ENCODE measurements at regions not wholly inside any gene's neighbourhood (a gene's known extent, or its start where the extent isn't known, plus 50 kb on each side); places are given as distances from the start of the nearest gene placed in this dataset.

DNA sequence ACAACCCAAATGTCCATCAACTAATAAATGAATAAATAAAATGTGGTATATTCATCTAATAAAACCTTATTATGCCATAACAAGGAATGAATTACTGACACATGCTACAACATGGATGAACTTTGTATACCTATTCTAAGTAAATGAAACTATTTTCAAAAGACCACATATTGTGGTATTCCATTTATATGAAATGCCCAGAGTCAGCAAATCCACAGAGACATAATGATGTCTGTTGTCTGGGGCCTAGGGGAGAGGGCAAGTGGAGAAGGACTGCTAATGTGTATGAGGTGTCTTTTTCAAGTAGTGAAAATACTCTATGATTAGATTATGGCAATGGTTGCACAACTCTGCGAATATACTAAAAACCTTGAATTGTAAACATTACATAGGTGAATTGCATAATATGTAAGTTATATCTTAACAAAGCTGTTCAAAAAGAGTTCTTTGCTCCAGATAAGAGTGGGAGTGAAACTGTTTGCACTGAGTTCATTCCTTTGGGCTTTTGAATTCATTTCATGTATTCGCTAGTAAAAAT lies 464.2 kb downstream of the NUF2 start:
- no peak for DNase-seq (ENCODE audit: insufficient read length, low spot score)
- no peak for FAIRE-seq

DNA sequence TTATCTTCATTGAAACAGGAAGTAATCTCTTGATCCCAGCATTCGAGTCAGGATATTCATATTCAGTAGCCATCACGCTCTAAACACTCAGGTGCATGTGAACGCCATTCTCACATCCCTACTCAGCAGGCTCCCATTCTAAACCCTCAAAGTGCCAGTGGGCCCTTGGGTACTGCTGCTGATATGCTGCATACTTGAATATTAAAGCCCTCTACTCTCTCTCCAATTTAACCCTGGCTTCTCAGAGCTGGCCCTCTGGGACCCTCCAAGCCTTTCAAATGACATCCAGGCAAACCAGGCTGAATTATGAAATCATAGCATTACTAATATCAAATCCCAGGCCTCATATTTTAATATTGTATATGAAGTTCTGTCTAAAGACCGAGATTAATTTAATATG lies 468.2 kb downstream of the NUF2 start:
- no peak for FAIRE-seq

DNA sequence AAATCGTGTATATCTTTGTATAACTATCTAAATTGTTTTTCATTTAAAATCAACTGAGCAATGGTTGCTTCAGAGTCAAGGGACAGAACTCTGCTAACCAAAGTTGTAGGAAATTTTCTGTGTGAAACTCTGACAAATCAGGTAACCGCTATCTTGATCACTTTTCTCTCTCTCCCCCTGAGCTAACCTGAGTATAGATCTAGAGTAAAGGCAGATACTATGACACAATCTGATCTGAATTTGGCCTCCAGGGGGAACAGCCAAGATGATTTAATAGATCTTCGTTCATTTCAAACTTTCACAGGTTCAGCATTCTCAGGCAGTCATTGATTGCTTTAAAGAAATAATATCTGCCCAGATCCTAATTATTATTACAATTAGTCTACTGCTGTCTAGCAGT lies 472.8 kb downstream of the NUF2 start:
- FAIRE-seq, result no peak
- no peak for DNase-seq (ENCODE audit: insufficient read length, low spot score)

More for the DNA sequence above, 468.2 kb downstream of the NUF2 start:
- no peak for DNase-seq (ENCODE audit: insufficient read length, low spot score)

- DNase-seq (ENCODE audit: insufficient read length, low spot score) (no peak), FAIRE-seq (no peak)
These were observed 474.7 kb downstream of the NUF2 start for GRCh38 chr1:163796394-163796821.

DNA sequence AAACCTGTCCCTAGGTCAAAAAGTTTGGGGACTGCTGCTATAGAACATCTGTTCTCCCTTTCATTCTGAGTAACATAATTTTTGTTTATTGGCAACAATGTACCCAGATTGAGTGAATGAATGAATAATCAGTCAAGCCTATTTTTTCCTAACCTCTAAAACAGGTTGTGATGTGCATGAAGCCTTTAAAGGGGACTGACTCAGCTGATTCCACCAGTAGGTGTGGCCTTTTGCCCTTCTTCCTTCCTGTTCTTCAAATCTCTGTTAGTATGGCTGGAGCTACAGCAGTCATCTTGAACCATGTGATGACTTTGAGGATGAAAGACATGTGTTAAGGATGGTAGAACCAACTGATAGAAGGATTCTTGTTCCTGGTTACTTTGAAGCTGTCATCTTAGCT lies 476.1 kb downstream of the NUF2 start:
- FAIRE-seq, result no peak
- no peak for DNase-seq (ENCODE audit: insufficient read length, low spot score)

GRCh38 chr1:163799190-163799805 lies 477.5 kb downstream of the NUF2 start:
- DNase-seq (ENCODE audit: insufficient read length, low spot score) (no peak), FAIRE-seq (no peak)

- DNase-seq (ENCODE audit: insufficient read length, low spot score) (no peak), FAIRE-seq (no peak)
These were observed 485.7 kb downstream of the NUF2 start for GRCh38 chr1:163807331-163808049.

DNA sequence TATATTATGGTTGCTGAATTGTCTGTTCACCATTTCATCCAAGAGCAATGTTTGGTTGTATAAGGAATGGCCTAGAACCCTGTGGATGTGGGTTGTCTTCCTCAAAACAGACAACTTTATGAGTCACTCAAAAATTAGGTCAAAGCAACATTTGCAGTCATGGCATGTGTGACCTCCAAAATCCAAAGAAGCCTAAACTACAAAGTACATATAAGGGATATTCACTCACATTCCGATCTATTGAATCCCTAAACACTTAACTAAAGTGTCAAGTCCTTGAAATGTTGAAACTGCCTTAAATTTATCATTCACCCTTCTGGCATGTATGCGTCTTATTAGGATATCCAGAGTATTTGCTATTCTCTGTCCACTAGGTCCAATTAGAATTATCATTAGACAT lies 491.5 kb downstream of the NUF2 start:
- FAIRE-seq (no peak), DNase-seq (ENCODE audit: insufficient read length, low spot score) (no peak)

GRCh38 chr1:163820226-163820625 lies 498.5 kb downstream of the NUF2 start:
- no peak for FAIRE-seq
- no peak for DNase-seq (ENCODE audit: insufficient read length, low spot score)

DNA sequence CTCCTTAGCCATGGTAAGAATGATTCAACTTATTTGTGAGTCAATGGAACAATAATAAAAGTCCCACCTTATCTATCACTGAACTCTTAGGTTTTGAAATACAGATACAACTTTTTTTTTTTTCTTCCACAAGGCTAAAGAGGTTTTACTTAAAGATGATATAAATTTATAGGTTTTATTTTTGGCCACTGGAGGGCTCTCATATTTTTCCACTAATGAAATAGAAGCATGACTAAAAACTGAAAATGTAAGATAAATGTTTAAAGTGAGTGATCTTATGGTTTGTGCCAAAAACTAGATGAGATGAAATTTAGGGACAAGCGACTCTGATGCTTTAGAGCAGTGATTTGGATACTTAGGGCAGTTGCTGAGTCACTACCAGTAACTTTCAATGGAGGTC lies 499.0 kb downstream of the NUF2 start:
- DNase-seq (ENCODE audit: insufficient read length, low spot score), result no peak

GRCh38 chr1:163821679-163822078 lies 499.9 kb downstream of the NUF2 start:
- FAIRE-seq (no peak), DNase-seq (ENCODE audit: insufficient read length, low spot score) (no peak)

More for the DNA sequence above, 499.0 kb downstream of the NUF2 start:
- no peak for FAIRE-seq

DNA sequence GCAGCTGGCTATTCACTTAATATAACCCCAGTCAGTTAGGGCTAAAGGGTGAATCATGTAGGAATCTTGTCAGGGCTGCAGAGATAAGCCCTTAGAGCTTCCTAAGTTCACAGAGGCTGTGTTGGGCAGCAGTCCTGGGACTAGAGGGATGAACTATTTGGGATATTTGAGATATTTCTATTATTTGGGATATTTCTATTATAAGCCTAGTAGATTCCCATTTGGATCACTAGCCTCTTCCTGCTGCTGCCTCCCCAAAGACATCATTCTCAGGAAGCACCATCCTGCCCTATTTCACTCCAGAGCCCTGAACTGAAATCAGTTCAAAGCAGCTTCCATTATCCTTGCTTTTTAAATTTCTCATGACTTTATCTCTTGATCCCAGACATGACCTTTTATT lies 501.3 kb downstream of the NUF2 start:
- FAIRE-seq (no peak), DNase-seq (ENCODE audit: insufficient read length, low spot score) (no peak)

DNA sequence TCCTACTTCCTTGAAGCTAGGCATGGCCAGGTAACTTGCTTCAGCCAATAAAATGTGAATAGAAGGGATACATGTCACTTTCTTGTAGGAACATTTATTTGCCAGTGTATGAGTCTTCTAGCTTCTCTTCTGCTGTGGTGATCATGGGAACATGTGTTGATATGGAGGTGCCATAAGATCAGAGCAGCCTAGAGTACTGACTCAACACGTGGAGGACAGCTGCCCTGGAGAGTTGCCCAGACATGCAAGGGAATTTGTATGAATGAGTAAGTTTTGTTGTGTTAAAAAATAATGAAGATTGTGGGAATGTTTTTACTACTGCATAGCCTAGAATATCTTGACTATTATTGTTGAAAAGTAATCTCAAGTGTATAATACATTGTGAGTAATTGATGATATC lies 502.3 kb downstream of the NUF2 start:
- FAIRE-seq (no peak), DNase-seq (ENCODE audit: insufficient read length, low spot score) (no peak)

DNA sequence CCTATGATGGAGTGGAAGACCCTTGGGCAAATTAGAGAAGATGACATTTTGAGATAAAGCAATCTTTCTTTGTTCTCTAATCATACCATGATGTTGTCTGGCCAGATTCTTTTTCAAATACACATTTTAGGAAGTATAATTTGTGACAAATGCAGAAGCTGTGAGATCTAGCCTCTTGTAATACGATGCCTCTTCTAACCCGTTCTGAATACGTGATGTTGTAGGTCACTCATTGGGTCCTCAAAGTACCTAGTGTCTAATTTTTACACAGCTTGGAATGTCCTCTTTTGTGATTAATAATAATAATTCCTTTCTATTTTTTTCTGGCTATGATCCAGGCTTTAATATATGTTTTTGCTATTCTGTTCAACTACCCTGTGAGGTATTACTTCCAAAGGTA lies 502.7 kb downstream of the NUF2 start:
- DNase-seq (ENCODE audit: insufficient read length, low spot score) (no peak), FAIRE-seq (no peak)

DNA sequence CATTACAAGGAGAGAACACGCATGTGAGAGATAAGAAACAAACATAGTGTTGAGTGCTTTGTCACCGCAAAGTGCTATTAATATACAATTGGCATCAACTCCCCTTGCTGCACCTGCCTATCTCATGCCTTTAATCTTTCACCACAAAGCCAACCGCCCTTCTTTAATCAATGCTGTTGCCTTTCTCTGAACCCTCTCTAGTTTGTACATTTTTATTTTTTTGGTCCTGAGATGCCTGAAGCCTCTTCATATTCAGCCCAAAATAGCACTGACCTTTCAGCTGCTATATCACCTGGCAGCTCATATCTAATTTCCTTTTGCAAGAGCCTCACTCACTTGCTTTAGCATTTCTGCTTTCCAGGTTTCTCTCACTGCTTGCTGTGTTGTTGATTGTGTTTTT lies 504.7 kb downstream of the NUF2 start:
- DNase-seq (ENCODE audit: insufficient read length, low spot score) (no peak), FAIRE-seq (no peak)

GRCh38 chr1:163834778-163835177 lies 513.0 kb downstream of the NUF2 start:
- FAIRE-seq (no peak), DNase-seq (ENCODE audit: insufficient read length, low spot score) (no peak)

DNA sequence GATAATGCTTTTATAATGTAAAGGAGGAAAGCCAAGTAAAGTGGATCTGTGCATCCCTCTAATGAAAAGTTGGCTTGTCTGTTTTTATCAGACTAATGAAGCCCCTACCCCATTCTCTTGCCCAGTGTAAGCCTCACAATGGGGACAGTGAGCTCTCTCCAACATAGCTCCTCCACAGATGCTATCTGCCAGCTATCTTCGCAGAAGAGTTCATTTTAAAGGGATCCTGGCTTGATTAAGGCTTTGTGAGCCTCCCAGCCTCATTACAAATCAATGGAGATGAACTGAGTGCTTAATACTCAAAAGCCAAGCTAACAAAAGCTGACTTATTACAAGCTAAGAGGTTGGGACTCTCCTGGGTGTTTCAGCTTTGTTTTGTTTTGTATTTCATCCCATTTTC lies 514.7 kb downstream of the NUF2 start:
- DNase-seq (ENCODE audit: insufficient read length, low spot score), result no peak
- no peak for FAIRE-seq

GRCh38 chr1:163837206-163837605 lies 515.5 kb downstream of the NUF2 start:
- FAIRE-seq, result no peak
- no peak for DNase-seq (ENCODE audit: insufficient read length, low spot score)

DNA sequence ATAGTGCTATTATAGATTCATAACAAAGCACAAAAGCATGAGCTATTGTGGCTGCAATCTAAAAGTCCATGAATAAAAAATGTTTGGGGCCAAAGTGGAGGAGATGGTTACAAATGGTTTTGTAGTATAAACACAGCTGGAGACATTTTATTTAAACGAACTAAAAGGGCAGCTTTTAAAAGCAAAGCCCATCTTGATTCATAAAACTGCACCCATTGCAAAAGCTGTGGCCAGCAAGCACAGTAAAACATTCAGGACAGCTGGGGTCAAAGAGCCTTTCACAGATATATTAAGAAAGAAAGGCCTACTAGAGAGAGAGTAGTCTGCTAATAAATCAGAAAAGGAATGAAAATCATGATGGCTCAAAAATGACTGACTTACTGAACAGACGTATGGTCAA lies 520.8 kb downstream of the NUF2 start:
- no peak for FAIRE-seq
- DNase-seq (ENCODE audit: insufficient read length, low spot score), result no peak

GRCh38 chr1:163844459-163844858 lies 522.7 kb downstream of the NUF2 start:
- FAIRE-seq, result no peak

GRCh38 chr1:163845279-163845678 lies 523.5 kb downstream of the NUF2 start:
- no peak for DNase-seq (ENCODE audit: insufficient read length, low spot score)
- FAIRE-seq, result no peak

More at GRCh38 chr1:163844459-163844858, 522.7 kb downstream of the NUF2 start:
- DNase-seq (ENCODE audit: insufficient read length, low spot score), result no peak

DNA sequence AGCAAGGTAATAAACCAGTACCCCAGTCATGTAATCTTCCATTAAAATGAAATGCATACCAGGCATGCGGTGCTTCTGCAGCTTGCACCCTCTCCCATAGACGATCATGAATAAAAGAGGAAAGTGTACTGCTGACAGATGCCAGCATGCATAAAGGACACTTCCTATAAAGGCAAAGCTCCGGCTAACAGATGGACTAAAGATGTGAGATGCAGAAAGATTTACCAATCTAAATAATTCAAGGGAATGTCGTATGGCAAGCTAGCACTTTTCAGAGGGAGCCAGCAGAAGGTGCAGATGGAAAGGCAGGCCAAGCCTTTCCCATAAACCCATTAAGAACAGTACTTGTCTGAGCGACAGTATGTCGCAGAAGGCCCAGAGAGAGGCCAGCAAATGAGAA lies 542.0 kb downstream of the NUF2 start:
- no peak for DNase-seq (ENCODE audit: insufficient read length, low spot score)
- FAIRE-seq, result no peak

All from HTR-8/SVneo (cell line).